ELF-1 (cell line): ENCODE measurements at regions not wholly inside any gene's neighbourhood (a gene's known extent, or its start where the extent isn't known, plus 50 kb on each side); places are given as distances from the start of the nearest gene placed in this dataset.

ENCODE experiments used
- DNase-seq: peaks from one replicate; pipeline ENCODE4 v3.0.0-alpha.2; 2016; ENCODE audit warnings: low read depth, low spot score

DNA sequence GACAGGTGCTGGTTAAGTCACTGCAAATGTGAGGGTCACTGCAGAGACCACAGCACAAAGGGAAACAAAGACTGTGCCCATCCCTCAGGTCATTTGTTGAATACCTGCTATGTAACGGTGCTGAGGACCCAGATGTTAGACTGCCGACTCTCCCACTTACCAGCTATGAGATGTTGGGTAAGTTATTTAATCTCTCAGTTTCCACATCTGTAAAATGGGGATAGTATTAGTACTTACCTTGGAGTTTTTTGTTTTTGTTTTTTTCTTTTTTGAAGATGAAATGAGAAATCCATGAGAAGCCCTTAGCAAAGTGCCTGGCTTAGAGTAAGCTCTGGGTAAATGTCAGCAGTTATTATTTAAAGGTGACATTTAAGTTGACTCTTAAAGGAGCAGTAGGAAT, 50.5 kb upstream of the PMFBP1 start:
- DNase-seq = no peak
